ENCODE measurements at regions not wholly inside any gene's neighbourhood (a gene's known extent, or its start where the extent isn't known, plus 50 kb on each side); places are given as distances from the start of the nearest gene placed in this dataset.

DNA sequence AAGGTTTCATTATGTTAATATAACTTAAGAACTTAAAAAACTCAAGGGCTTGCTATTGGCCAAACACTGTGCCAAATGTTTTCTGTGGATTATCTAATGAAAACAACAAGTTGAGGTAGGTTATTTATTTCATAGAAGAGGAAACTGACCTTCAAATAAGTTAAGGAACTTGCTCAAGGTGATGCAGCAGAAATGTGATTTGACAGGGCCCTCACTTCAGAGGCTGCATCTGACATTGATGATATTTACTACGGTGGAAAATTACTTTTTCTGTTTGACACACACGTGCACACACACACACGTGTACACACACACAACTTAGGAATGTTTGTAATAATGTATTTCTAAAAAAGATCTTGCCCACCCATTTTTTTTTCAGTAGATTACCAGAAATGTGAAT is 137.2 kb upstream of the CXCR4 start:
- TF ChIP-seq CTCF (IDR thresholded peaks at IDR 0.05; ENCODE audit: borderline replicate concordance, extremely low read depth, low read length, poor library complexity, severe bottlenecking) (no peak), EZH2 (IDR thresholded peaks at IDR 0.05; ENCODE audit: borderline replicate concordance, low read depth, low read length, severe bottlenecking) (no peak)

Data from DND-41 (cell line).